ENCODE measurements at regions not wholly inside any gene's neighbourhood (a gene's known extent, or its start where the extent isn't known, plus 50 kb on each side); places are given as distances from the start of the nearest gene placed in this dataset.

DNA sequence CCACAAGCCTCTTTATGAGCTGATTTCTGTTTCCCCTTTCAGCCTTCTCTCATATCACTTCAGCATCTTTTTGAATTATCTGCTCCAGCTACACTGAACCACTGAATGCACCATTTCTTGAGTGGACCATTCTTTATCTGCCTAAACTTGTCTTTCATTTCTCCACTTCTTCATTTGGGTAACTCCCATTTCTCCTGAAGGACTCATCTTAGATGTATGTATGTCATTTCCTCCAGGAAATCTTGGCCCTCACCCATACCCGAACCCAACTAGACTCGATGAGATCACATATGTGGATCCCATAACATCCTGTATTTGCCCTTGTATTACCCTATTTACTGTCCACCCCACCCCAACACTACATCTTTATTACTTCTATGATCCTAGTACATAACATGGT, 249.8 kb downstream of the KIF4B start:
- TF ChIP-seq POLR2AphosphoS5 (IDR thresholded peaks at IDR 0.05): no peak
- TF ChIP-seq POLR2A (IDR thresholded peaks at IDR 0.05): no peak
- TF ChIP-seq CTCF (IDR thresholded peaks at IDR 0.05 in 8 of 11, conservative IDR thresholded peaks at IDR 0.05 in 3 of 11): no peak

Measured in spleen (tissue), 7 donors.